Spleen (tissue), 11 donors: ENCODE measurements at regions not wholly inside any gene's neighbourhood (a gene's known extent, or its start where the extent isn't known, plus 50 kb on each side); places are given as distances from the start of the nearest gene placed in this dataset.

ENCODE experiments used
- DNase-seq: peaks from one replicate; pipeline ENCODE4 v3.0.0-alpha.2; 2020
- H3K27ac ChIP-seq, 8 donors: fragments of 200-600 bp; sonication (generic) in 7 of 8; 1 replicate in 4 of 8; 2 replicates in 4 of 8; pipeline versions ENCODE4 v1.5.0 to v1.8.0; 2016 to 2021; ENCODE audit warnings: inconsistent platforms in 4 of 8, mild to moderate bottlenecking in 4 of 8, moderate library complexity in 1 of 8
- H3K27me3 ChIP-seq, 7 donors: fragments of 200-600 bp; sonication (generic) in 6 of 7; replicated peaks in 1 of 7; 1 replicate in 4 of 7; 2 replicates in 3 of 7; pipeline versions ENCODE4 v1.5.0 to v1.8.0; 2016 to 2021; ENCODE audit warnings: inconsistent platforms in 3 of 7, mild to moderate bottlenecking in 1 of 7
- H3K36me3 ChIP-seq, 6 donors: fragments of 200-600 bp; sonication (generic) in 5 of 6; 1 replicate in 4 of 6; 2 replicates in 2 of 6; pipeline versions ENCODE4 v1.5.0 to v1.8.0; 2016 to 2021; ENCODE audit warnings: inconsistent platforms in 2 of 6
- H3K4me1 ChIP-seq, 6 donors: fragments of 200-600 bp; sonication (generic) in 5 of 6; 1 replicate in 3 of 6; 2 replicates in 3 of 6; pipeline versions ENCODE4 v1.5.0 to v1.8.0; 2016 to 2021; ENCODE audit warnings: inconsistent platforms in 3 of 6
- H3K4me3 ChIP-seq, 8 donors: fragments of 200-600 bp; sonication (generic) in 7 of 8; 1 replicate in 4 of 8; 2 replicates in 4 of 8; pipeline versions ENCODE4 v1.5.0 to v1.8.0; 2016 to 2021; ENCODE audit warnings: inconsistent platforms in 4 of 8, mild to moderate bottlenecking in 4 of 8, moderate library complexity in 2 of 8
- H3K9me3 ChIP-seq, 8 donors: fragments of 200-600 bp; sonication (generic) in 7 of 8; 1 replicate in 4 of 8; 2 replicates in 4 of 8; pipeline versions ENCODE4 v1.5.0 to v1.8.0; 2016 to 2021; ENCODE audit warnings: inconsistent platforms in 4 of 8
- CTCF ChIP-seq, 11 experiments: fragments of 200-600 bp in 7 of 11; fragments of 450-650 bp in 4 of 11; sonication (generic) in 4 of 11; IDR thresholded peaks in 8 of 11; conservative IDR thresholded peaks in 3 of 11; 1 replicate in 7 of 11; 2 replicates in 4 of 11; pipeline versions ENCODE4 v1.4.0 to v1.8.0; 2016 to 2021; ENCODE audit warnings: antibody characterized with exemption in 11 of 11, inconsistent platforms in 4 of 11, mild to moderate bottlenecking in 1 of 11
- POLR2A ChIP-seq, 3 donors: fragments of 450-650 bp; IDR thresholded peaks; one replicate each; pipeline ENCODE4 v1.5.1; 2017; ENCODE audit warnings: antibody characterized with exemption in 3 of 3, mild to moderate bottlenecking in 1 of 3
- POLR2AphosphoS5 ChIP-seq, 3 donors: sonication (generic); formaldehyde crosslinking; IDR thresholded peaks; one replicate each; pipeline ENCODE4 v1.5.1; 2017; ENCODE audit warnings: antibody characterized with exemption in 3 of 3
- WGBS, 5 donors: extraction: QIAGEN DNeasy Blood & Tissue Kit in 3 of 5; methylation state at CpG; one replicate each; pipeline versions ENCODE4 v1.1.5 to v1.1.7; 2013 to 2018; 5-methylcytosine and 5-hydroxymethylcytosine counted together
- intact Hi-C: fragments of 100-400 bp; cut with DNase I; formaldehyde crosslinking; loops from one replicate; pipeline ENCODE4 v1.15.0; 2023; ENCODE audit warnings: low total_unique reads
- donor health status: healthy with polysubstance abuse.
- donor health status: DM: no; HTN: no; CAD: no; lungs with moderate emphysema.
- donor health status: DM: no; HTN: no; CAD: no.
- donor health status: Bipolar disorder and iron deficiency.
- donor health status: healthy.
- donor health status: DM: no; HTN: no; CAD: no.
- donor health status: DM: yes; HTN: yes; CAD: no.

DNA sequence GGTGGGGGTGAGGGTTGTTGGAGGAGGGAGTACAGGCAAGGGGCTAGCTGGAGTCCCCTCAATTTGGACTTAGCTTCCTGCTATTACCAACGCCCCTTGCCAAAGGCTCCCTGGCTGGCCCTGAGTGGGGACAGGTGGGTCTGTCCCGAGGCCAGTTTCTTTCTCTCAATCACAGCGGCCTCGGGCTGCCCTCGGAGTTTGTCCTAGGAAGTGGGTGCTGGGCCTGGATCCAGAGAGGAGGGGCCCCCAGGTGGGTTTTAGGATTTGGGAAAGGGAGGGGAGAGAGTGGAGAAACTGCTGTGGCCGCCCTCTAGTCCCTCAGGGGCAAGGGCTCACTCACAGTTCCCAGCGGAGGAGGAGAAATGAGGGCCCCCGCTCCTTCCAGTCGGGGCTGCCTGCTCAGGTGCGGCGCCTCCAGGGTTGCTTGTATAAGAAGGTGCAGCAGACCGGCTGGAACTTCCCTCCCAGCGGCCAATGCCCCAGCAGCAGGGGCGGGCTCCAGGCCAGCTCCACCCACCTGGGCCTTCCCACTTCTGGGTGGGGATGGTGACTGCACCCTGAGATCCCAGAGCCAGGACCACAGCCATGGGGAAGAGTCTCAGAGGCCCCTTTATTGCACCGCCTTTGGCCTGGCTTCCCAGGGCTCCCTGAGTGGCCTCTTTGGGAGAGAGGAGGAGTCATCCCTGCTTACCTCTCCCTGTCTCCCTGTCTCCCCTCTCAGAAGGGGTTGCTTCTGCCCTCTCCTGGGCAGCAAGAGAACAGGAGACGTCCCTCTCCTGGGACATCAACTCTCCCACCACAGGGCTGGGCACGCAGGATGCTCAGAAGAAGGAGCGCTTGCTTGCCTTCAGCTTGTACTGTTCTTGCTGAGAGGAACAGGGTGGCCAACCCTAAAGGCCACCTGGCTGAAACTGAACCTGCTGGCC is 112.0 kb upstream of the SMURF2 start:
- no peak overlapping the region for H3K4me3 ChIP-seq
- WGBS, 5 donors = 74 to 91% (median 85%) methylated on average over 12 to 18 of the region's 18 CpGs
- peaks cover 0 to 15% (median 0%) of the 10 kb centered on the region in 7 donors for H3K27me3 ChIP-seq
- peak overlapping the region in 1 of 8 donors; percentile 16 for H3K27ac ChIP-seq
- H3K4me1 ChIP-seq = peaks cover 12 to 46% (median 32%) of the 10 kb centered on the region in 6 donors
- no peaks in the 10 kb centered on the region for H3K9me3 ChIP-seq
- no peak for DNase-seq
- intact Hi-C loops = no loop called here
- TF ChIP-seq POLR2AphosphoS5 (IDR thresholded peaks at IDR 0.05) (peak in 1 of 3 donors; percentile 14), POLR2A (IDR thresholded peaks at IDR 0.05) (no peak), CTCF (IDR thresholded peaks at IDR 0.05 in 8 of 11, conservative IDR thresholded peaks at IDR 0.05 in 3 of 11) (peak in 1 of 11 experiments; percentile 4)
- H3K36me3 ChIP-seq = peaks cover 0 to 35% (median 0%) of the 10 kb centered on the region in 6 donors

DNA sequence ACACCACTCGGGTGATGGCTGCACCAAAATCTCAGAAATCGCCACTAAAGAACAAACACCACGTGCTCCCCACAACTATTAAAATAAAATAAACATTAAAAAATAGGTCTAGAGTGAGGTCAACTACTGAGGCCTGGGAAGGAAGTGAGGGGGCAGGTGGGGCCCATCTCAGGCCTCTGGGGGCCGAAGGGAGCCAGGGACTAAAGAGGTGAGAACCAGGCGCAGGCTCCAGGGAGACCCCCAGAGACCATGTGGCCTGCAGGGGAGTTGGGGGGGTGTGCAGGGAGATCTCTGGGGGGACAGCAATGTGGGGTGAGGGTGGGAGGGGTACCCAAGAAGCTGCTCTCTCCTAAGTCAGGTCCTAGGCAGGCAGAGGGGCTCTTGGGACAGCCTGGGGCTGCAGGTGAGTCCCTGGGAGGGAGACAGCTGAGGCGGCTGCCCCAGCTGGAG is 111.3 kb upstream of the SMURF2 start:
- no peak overlapping the region for H3K27ac ChIP-seq

GRCh38 chr17:64772845-64773299 is 110.8 kb upstream of the SMURF2 start:
- Histone ChIP-seq H3K9me3 (no peaks in the 10 kb centered on the region), H3K27ac (no peak overlapping the region), H3K36me3 (peaks cover 0 to 33% (median 0%) of the 10 kb centered on the region in 6 donors), H3K4me1 (peaks cover 8 to 35% (median 20%) of the 10 kb centered on the region in 6 donors), H3K27me3 (peaks cover 0 to 3% (median 0%) of the 10 kb centered on the region in 7 donors), H3K4me3 (no peak overlapping the region)
- intact Hi-C loops = no loop called here
- 93 to 97% (median 96%) methylated on average over 6 of the region's 6 CpGs for WGBS, 5 donors
- TF ChIP-seq POLR2AphosphoS5 (IDR thresholded peaks at IDR 0.05) (no peak), CTCF (IDR thresholded peaks at IDR 0.05 in 8 of 11, conservative IDR thresholded peaks at IDR 0.05 in 3 of 11) (no peak), POLR2A (IDR thresholded peaks at IDR 0.05) (no peak)
- DNase-seq = no peak

More for the DNA sequence above, 111.3 kb upstream of the SMURF2 start:
- no peak overlapping the region for H3K4me3 ChIP-seq
- WGBS, 5 donors = 68 to 89% (median 78%) methylated on average over 6 of the region's 6 CpGs
- intact Hi-C loops = no loop called here
- peaks cover 0 to 37% (median 0%) of the 10 kb centered on the region in 6 donors for H3K36me3 ChIP-seq
- no peaks in the 10 kb centered on the region for H3K9me3 ChIP-seq
- peaks cover 12 to 40% (median 26%) of the 10 kb centered on the region in 6 donors for H3K4me1 ChIP-seq
- peaks cover 0 to 8% (median 0%) of the 10 kb centered on the region in 7 donors for H3K27me3 ChIP-seq
- DNase-seq = no peak
- TF ChIP-seq POLR2AphosphoS5 (IDR thresholded peaks at IDR 0.05) (no peak), CTCF (IDR thresholded peaks at IDR 0.05 in 8 of 11, conservative IDR thresholded peaks at IDR 0.05 in 3 of 11) (no peak), POLR2A (IDR thresholded peaks at IDR 0.05) (no peak)
